T-helper 17 cell (primary cell): ENCODE measurements at regions not wholly inside any gene's neighbourhood (a gene's known extent, or its start where the extent isn't known, plus 50 kb on each side); places are given as distances from the start of the nearest gene placed in this dataset.
"Not testable (repeated sequence)": the region's sequence is repeated elsewhere in the genome, so short reads cannot be mapped to it uniquely, and the experiment has no call there.

Experiments
- ATAC-seq: fragments of 150-1000 bp; cut with Tn5 transposase; 2 replicates; pipeline ENCODE4 v1.10.0; 2021; ENCODE audit warnings: mild to moderate bottlenecking, moderate library complexity
- DNase-seq, 3 donors: peaks; one replicate each; pipeline versions ENCODE4 v3.0.0 to v3.0.0-alpha.2; 2020 to 2021
- H3K9me3 ChIP-seq: one replicate; pipeline ENCODE4 v1.7.0; 2013; ENCODE audit warnings: low read length, mild to moderate bottlenecking; ENCODE audit not compliant: control insufficient read depth, poor library complexity, severe bottlenecking
- H3K27ac Mint-ChIP-seq: one replicate; pipeline ENCODE4 v1.8.0; 2022; ENCODE audit warnings: mild to moderate bottlenecking, moderate library complexity, mixed read lengths
- H3K27me3 Mint-ChIP-seq: one replicate; pipeline ENCODE4 v1.8.0; 2022; ENCODE audit warnings: mixed read lengths
- H3K36me3 Mint-ChIP-seq: one replicate; pipeline ENCODE4 v1.8.0; 2022; ENCODE audit warnings: low read depth, mixed read lengths
- H3K4me1 Mint-ChIP-seq: one replicate; pipeline ENCODE4 v1.8.0; 2022; ENCODE audit warnings: mild to moderate bottlenecking, mixed read lengths
- H3K4me3 Mint-ChIP-seq: one replicate; pipeline ENCODE4 v1.8.0; 2022; ENCODE audit warnings: mild to moderate bottlenecking, moderate library complexity, mixed read lengths

DNA sequence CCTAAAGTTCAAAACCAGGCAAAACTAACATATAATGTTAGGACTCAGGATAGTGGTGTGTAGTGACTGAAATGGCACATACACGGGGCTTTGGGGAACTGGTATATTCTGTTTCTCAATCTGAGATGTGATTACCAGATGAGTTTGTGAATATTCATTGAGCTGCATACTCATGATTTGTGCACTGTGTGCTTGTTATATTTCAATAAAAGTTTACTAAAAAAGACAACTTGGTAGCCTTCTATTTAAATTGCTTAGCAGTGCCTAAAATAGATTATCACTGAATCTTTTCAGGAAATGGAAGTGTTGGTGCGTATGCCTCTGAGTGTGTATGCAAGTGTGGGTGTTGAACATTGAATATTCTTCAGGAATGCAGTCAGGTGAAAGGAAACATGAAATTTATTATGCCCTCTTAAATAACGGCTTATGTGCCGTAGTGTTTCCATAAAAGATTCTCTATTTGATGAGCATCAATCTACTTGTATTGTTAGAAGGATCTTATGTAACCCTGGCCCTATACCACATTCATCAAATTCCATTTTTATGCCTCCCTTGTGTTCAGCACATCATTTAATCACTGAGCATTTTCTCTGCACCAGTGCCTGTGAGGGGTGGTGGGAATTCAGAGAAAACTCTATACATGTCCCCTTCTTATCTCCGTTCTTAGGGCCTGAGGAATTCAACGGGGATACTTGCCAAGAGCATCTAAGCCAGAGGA, 82.6 kb upstream of the AUTS2 start:
- Mint-ChIP-seq H3K4me3 (no peak overlapping the region), H3K36me3 (no peaks in the 10 kb centered on the region), H3K27me3 (no peaks in the 10 kb centered on the region), H3K4me1 (peaks cover 3% of the 10 kb centered on the region), H3K27ac (no peak overlapping the region)
- DNase-seq, result no peak
- no peak for ATAC-seq
- no peaks in the 10 kb centered on the region for H3K9me3 ChIP-seq

DNA sequence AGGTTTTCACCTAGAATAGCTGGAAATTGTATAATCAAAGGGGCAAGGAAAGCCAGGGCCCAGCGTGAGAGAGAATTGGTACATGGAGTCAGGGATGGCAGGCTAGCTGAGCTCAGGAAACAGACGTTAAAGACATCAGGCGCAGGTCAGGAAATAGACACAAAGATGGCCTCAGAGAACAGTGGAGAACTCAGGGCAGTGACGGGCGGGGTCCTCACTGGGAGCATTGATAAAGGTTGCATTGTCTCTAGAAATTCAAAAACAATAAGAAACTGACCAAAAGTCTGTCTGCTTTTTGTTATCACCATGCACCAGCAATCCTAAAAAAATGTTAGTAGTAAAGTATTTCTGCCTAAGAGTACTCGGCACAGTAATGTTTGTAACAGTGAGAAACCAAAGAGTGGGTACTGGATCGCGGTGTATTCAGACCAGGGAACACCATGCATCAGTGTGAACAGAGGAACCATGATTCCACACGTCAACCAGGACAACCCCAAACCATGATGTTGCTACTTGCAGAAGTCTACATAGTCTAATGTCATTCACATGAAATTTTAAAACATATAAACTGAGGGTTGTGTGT, 81.9 kb upstream of the AUTS2 start:
- Mint-ChIP-seq H3K4me1 (peaks cover 3% of the 10 kb centered on the region), H3K27me3 (no peaks in the 10 kb centered on the region), H3K4me3 (no peak overlapping the region), H3K36me3 (no peaks in the 10 kb centered on the region), H3K27ac (no peak overlapping the region)
- ATAC-seq (no peak), DNase-seq (no peak)
- no peaks in the 10 kb centered on the region for H3K9me3 ChIP-seq

DNA sequence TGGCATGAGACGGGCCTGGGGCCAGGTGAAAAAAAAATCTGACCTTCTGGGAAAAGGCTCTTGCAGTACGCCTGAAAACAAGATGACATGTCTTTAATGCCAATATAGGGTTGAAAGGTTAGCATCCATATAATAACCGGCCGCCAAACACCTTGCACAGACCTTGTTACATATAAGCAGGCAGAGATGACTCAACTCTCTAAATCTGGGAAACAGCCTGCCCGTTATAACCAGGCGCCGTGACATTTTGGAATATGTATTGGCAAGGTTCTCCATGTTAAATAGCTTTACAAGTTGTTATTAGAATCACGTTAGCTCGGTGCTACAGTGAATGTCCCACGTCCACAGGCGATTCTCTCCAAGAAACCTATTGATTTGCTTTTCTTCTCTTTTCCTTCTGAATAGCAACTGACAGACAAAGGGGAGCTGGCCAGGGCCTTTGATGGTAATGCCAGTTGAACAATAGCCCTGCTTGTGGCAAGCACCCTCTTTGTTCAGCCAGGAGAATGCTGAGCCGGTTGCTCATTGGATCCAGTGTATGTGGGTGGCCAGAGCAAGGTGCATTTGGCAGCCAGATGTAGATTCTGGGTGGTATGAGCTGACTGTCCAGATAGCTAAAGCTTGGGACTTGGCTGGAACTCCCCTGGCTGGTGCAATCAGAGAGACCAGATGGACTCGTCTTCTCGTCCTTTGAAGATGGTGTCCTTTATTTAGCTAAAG, 80.1 kb upstream of the AUTS2 start:
- no peaks in the 10 kb centered on the region for H3K9me3 ChIP-seq
- Mint-ChIP-seq H3K4me1 (peaks cover 3% of the 10 kb centered on the region), H3K27ac (no peak overlapping the region), H3K27me3 (no peaks in the 10 kb centered on the region), H3K4me3 (no peak overlapping the region), H3K36me3 (no peaks in the 10 kb centered on the region)
- DNase-seq (no peak), ATAC-seq (no peak)

DNA sequence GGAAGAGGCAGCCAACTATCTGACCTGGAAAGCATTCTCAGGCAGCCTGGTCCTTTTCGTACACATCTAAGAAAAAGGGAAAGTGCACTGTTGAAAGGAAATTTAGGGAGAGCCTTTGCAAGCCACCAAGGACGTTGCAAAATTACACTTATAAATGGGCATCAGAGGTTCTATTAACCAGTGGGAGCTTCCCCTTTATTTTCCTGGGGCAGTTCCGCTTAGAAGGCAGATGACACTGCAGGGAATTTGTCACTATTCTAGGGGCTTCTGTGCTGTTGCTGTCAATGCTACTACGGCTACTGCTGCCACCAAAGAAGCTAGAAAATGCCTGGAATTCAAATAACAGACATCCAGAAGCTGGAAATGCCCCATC, 79.6 kb upstream of the AUTS2 start:
- Mint-ChIP-seq H3K27me3 (no peaks in the 10 kb centered on the region), H3K36me3 (no peaks in the 10 kb centered on the region), H3K27ac (no peak overlapping the region), H3K4me1 (peaks cover 3% of the 10 kb centered on the region), H3K4me3 (no peak overlapping the region)
- DNase-seq (no peak), ATAC-seq (no peak)
- H3K9me3 ChIP-seq, result no peaks in the 10 kb centered on the region

DNA sequence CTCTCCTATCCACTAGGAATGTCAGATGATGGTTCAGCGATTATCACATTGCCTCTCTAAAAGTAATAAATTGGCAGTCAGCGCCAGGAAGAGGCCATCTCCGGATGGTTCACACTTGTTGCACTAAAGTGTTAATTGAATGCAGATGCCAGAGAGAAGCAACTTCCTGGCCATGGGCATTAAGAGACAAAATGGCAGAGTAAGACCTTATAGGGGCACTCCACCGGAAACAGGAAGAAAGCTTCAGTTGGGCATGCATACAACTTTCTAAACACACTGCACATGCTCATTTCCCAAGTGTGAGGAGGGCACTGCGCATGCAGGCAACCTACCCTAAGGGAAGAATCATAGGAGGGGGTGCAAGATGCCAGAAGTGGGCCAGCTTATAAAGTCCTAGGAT, 71.7 kb upstream of the AUTS2 start:
- H3K27ac Mint-ChIP-seq, result no peak overlapping the region
- H3K27me3 Mint-ChIP-seq, result no peaks in the 10 kb centered on the region
- H3K4me3 Mint-ChIP-seq, result no peak overlapping the region
- DNase-seq (no peak), ATAC-seq (no peak)
- H3K4me1 Mint-ChIP-seq, result no peaks in the 10 kb centered on the region
- H3K9me3 ChIP-seq, result no peaks in the 10 kb centered on the region
- H3K36me3 Mint-ChIP-seq, result no peaks in the 10 kb centered on the region

DNA sequence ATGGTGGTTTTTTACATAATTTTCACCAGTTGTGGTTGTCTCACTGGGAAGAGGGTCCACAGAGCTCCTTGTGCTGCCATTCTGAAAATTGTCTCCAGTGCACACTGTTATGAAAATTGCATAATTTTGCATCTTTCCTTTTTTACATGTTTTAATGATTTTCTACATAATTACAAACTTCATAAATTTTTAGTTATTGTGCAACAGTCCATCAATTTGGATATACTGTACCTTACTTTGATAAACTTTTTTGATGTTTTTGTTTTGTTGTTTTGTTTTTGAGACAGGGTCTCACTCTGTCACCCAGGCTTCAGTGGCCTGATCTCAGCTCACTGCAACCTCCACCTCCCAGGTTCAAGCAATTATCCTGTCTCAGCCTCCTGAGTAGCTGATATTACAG, 70.6 kb upstream of the AUTS2 start:
- no peaks in the 10 kb centered on the region for H3K36me3 Mint-ChIP-seq
- H3K27me3 Mint-ChIP-seq, result no peaks in the 10 kb centered on the region

DNA sequence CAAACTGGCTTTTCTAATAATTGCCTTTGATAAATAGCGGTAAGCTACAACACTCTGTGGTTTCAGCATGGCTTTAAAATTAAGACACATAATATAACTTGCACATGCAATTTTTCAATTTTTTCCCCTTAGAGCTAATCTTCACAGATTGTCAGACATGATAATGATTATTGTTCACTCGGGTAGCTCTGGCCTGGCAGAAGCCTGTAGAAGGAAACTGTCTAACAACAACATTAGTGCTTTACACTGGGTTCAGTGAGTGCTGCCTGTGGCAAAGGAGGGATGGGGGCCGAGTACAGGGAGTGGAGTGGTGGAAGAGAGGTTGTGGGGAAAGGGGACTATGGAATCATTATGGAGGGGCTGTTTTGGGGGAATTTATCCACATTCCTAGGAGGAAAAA, 67.2 kb upstream of the AUTS2 start:
- Mint-ChIP-seq H3K27ac (no peak overlapping the region), H3K4me3 (no peak overlapping the region), H3K4me1 (no peaks in the 10 kb centered on the region), H3K27me3 (no peaks in the 10 kb centered on the region), H3K36me3 (peaks cover 3% of the 10 kb centered on the region)
- no peak for DNase-seq
- ATAC-seq, result no peak
- H3K9me3 ChIP-seq, result no peaks in the 10 kb centered on the region

More for the DNA sequence above, 70.6 kb upstream of the AUTS2 start:
- Mint-ChIP-seq H3K27ac (no peak overlapping the region), H3K4me1 (no peaks in the 10 kb centered on the region), H3K4me3 (no peak overlapping the region)
- no peaks in the 10 kb centered on the region for H3K9me3 ChIP-seq
- DNase-seq (no peak), ATAC-seq (no peak)

DNA sequence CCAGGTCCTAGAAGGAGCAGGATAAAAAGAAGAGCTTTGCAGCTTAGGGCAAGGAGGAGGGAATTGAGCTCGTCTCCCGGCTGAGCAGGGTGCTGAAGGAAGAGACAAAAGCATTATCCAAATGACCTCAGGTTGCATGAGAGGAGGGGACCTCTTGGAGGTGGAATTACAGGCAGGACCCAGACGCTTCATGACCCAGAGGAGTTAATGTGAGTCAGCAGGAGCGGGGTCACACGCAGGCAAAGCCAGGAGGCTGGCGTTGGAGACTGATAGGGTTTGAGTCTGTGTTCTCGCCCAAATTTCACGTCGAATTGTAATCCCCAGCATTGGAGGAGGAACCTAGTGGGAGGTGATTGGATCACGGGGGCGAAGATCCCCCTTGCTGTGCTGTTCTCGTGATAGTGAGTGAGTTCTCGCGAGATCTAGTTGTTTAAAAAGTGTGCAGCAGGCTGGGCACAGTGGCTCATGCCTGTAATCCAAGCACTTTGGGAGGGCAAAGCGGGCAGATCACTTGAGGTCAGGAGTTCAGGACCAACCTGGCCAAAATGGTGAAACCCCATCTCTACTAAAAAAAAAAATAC, 63.7 kb upstream of the AUTS2 start:
- ATAC-seq (no peak), DNase-seq (no peak)
- H3K27me3 Mint-ChIP-seq, result no peaks in the 10 kb centered on the region
- H3K4me1 Mint-ChIP-seq, result no peaks in the 10 kb centered on the region
- H3K36me3 Mint-ChIP-seq, result peaks cover 3% of the 10 kb centered on the region
- H3K27ac Mint-ChIP-seq, result no peak overlapping the region
- no peak overlapping the region for H3K4me3 Mint-ChIP-seq
- no peaks in the 10 kb centered on the region for H3K9me3 ChIP-seq

DNA sequence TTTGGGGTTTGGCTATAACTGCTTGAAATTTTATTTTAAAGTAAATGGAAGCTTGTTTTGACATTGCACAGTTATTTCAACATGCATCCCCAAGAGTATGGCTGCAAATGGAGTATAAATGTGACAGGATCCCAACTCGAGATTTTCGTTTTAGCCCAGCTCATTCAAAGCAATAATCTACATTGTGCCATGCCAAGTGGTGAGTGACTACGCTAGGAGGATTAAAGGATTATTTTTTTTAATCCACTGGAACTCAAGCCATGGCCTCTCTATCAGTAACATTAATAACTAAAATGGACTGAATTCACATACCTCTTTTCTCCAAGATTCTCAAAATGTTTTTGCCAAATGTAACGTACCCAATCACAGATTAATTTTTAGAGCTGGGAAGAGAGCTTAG, 60.6 kb upstream of the AUTS2 start:
- Mint-ChIP-seq H3K27me3 (no peaks in the 10 kb centered on the region), H3K27ac (no peak overlapping the region), H3K4me1 (no peaks in the 10 kb centered on the region), H3K36me3 (peaks cover 3% of the 10 kb centered on the region), H3K4me3 (no peak overlapping the region)
- DNase-seq (no peak), ATAC-seq (no peak)
- H3K9me3 ChIP-seq, result no peaks in the 10 kb centered on the region

DNA sequence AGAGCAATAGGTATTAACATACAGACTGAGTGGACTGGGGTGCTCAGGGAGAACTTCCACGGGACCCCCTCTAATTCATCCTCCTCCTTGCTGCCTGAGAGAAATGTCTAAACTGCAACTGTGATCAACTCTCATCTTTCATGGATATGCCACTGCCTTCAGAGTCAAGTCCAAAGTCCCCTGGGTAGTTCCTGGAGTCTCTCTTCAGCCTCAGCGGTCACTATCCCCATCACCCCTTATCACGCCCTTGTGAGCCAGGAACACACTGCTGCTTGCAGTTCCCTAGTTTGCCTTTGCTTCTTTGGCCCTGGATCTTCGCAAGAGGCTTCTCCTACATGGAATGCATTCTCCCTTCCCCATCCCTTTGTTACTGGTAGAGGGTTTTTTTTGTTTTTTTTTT, 58.7 kb upstream of the AUTS2 start:
- H3K36me3 Mint-ChIP-seq, result no peaks in the 10 kb centered on the region
- no peak for ATAC-seq
- no peaks in the 10 kb centered on the region for H3K9me3 ChIP-seq
- no peaks in the 10 kb centered on the region for H3K27me3 Mint-ChIP-seq
- no peak overlapping the region for H3K27ac Mint-ChIP-seq
- H3K4me1 Mint-ChIP-seq, result no peaks in the 10 kb centered on the region
- no peak overlapping the region for H3K4me3 Mint-ChIP-seq
- no peak for DNase-seq

DNA sequence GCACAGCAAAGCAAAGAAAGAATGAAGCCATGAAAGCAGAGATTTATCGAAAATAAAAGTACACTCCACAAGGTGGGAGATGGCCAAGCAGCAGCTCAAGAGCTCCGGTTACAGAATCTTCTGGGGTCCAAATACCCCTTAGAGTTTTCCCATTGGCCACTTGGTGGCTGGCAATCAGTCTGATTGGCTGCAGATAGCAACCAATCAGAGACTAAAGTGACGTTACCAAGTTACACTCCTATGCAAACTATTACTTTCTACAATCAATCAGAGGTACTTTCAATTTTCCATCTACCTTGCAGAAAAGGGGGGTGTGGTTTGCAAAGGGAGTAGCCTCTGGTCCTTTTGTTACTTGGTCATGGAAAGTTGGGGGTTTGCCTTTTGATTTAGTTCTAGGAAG, 58.0 kb upstream of the AUTS2 start:
- Mint-ChIP-seq H3K27me3 (no peaks in the 10 kb centered on the region), H3K27ac (no peak overlapping the region), H3K4me1 (no peaks in the 10 kb centered on the region), H3K4me3 (no peak overlapping the region), H3K36me3 (no peaks in the 10 kb centered on the region)
- DNase-seq (no peak), ATAC-seq (no peak)
- H3K9me3 ChIP-seq, result no peaks in the 10 kb centered on the region

DNA sequence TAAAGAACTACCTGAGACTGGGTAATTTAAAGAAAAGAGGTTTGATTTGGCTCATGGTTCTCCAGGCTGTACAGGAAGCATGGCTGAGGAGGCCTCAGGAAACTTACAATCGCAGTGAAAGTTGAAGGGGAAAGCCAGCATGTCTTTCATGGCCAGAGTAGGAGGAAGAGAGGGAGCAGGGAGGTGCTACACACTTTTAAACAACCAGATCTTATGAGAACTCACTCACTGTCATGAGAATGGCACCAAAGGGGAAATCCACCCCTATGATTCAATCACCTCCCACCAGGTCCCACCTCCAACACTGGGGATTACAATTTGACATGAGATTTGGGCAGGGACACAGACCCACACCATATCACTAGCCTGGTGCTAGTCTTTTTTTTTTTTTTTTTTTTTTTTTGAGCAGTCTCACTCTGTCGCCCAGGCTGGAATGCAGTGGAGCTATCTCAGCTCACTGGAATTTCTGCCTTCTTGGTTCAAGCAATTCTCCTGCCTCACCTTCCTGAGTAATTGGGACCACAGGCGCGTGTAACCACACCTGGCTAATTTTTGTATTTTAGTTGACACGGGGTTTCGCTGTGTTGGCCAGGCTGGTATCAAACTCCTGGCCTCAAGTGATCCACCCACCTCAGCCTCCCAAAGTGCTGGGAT, 56.4 kb upstream of the AUTS2 start:
- not testable (repeated sequence) for H3K27me3 Mint-ChIP-seq, H3K27ac Mint-ChIP-seq, H3K36me3 Mint-ChIP-seq, H3K4me3 Mint-ChIP-seq, H3K4me1 Mint-ChIP-seq, DNase-seq, H3K9me3 ChIP-seq, ATAC-seq

DNA sequence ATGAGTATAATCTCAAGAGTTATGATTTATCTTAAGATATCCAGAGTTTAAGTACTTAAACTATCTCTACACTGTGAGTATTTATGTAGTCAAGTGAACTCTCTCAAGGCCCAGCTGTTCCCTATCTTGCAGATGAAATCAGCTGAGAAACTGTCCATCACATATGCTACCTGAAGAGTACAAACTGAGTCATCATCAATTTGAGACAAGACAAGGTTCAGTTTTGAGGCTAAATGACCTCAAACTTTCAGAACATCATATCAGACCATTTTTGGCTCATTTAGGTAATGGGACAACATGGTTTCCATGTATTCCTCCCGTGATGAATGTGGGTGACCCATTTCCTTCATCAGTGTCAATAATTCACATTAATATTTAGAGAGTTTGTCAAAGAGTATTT, 53.1 kb upstream of the AUTS2 start:
- H3K27me3 Mint-ChIP-seq, result no peaks in the 10 kb centered on the region

More for the DNA sequence above, 53.1 kb upstream of the AUTS2 start:
- Mint-ChIP-seq H3K4me3 (no peak overlapping the region), H3K36me3 (no peaks in the 10 kb centered on the region), H3K4me1 (no peaks in the 10 kb centered on the region), H3K27ac (no peak overlapping the region)
- no peaks in the 10 kb centered on the region for H3K9me3 ChIP-seq
- no peak for ATAC-seq
- no peak for DNase-seq
